Fibroblast of lung (primary cell): ENCODE measurements at regions not wholly inside any gene's neighbourhood (a gene's known extent, or its start where the extent isn't known, plus 50 kb on each side); places are given as distances from the start of the nearest gene placed in this dataset.

Source experiments
- DNase-seq, 2 donors: peaks; one replicate each; pipeline versions ENCODE4 v3.0.0 to v3.0.0-alpha.2; 2010; ENCODE audit warnings: low read depth in 2 of 2
- H2AFZ ChIP-seq: 2 replicates; pipeline ENCODE4 v1.5.1; 2012; ENCODE audit warnings: low read length, control low read depth, inconsistent platforms
- H3K27ac ChIP-seq: 2 replicates; pipeline ENCODE4 v1.5.1; 2011; ENCODE audit warnings: low read length, control low read depth; ENCODE audit not compliant: insufficient read depth
- H3K27me3 ChIP-seq: 2 replicates; pipeline ENCODE4 v1.5.1; 2011; ENCODE audit warnings: mild to moderate bottlenecking, low read length; ENCODE audit not compliant: control insufficient read depth, insufficient read depth
- H3K36me3 ChIP-seq: 2 replicates; pipeline ENCODE4 v1.5.1; 2011; ENCODE audit warnings: low read length; ENCODE audit not compliant: control insufficient read depth, insufficient read depth
- H3K4me1 ChIP-seq: 2 replicates; pipeline ENCODE4 v1.5.1; 2011; ENCODE audit warnings: low read length; ENCODE audit not compliant: control insufficient read depth, insufficient read depth; ENCODE audit errors: extremely low read depth
- H3K4me2 ChIP-seq: 2 replicates; pipeline ENCODE4 v1.5.1; 2011; ENCODE audit warnings: low read length, control low read depth; ENCODE audit not compliant: insufficient read depth; ENCODE audit errors: extremely low read depth
- H3K4me3 ChIP-seq, 4 experiments: fragments of 200-600 bp in 1 of 4; sonication (generic) in 1 of 4; replicated peaks in 1 of 4; 2 replicates each; pipeline ENCODE4 v1.5.1; 2011 to 2016; ENCODE audit warnings: low read length in 4 of 4, low read depth in 3 of 4, mild to moderate bottlenecking in 3 of 4, control low read depth in 2 of 4, inconsistent platforms in 1 of 4, mixed read lengths in 1 of 4; ENCODE audit not compliant: insufficient read depth in 1 of 4; ENCODE audit errors: control extremely low read depth in 1 of 4
- H3K79me2 ChIP-seq: 2 replicates; pipeline ENCODE4 v1.5.1; 2012; ENCODE audit warnings: mild to moderate bottlenecking, low read length, inconsistent platforms; ENCODE audit not compliant: control insufficient read depth, insufficient read depth
- H3K9ac ChIP-seq: 2 replicates; pipeline ENCODE4 v1.5.1; 2011; ENCODE audit warnings: mild to moderate bottlenecking, low read length, control low read depth; ENCODE audit not compliant: insufficient read depth
- H3K9me3 ChIP-seq: 2 replicates; pipeline ENCODE4 v1.5.1; 2012; ENCODE audit warnings: low read depth, low read length; ENCODE audit not compliant: control insufficient read depth, insufficient read depth
- H4K20me1 ChIP-seq: 2 replicates; pipeline ENCODE4 v1.5.1; 2011; ENCODE audit warnings: low read length; ENCODE audit not compliant: control insufficient read depth, insufficient read depth; ENCODE audit errors: extremely low read depth
- EZH2 ChIP-seq: IDR thresholded peaks from 2 replicates; pipeline ENCODE4 v1.5.1; 2012; ENCODE audit warnings: low read length, control low read depth, mild to moderate bottlenecking; ENCODE audit errors: missing control alignments
- TF ChIP-seq, protein P1 (sequence below), 2 donors: IDR thresholded peaks in 1 of 2; conservative IDR thresholded peaks in 1 of 2; 1 replicate in 1 of 2; 2 replicates in 1 of 2; pipeline ENCODE4 v1.5.1; 2011 to 2012; ENCODE audit warnings: low read length in 2 of 2, control low read depth in 1 of 2, inconsistent platforms in 1 of 2, low read depth in 1 of 2, mild to moderate bottlenecking in 1 of 2

DNA sequence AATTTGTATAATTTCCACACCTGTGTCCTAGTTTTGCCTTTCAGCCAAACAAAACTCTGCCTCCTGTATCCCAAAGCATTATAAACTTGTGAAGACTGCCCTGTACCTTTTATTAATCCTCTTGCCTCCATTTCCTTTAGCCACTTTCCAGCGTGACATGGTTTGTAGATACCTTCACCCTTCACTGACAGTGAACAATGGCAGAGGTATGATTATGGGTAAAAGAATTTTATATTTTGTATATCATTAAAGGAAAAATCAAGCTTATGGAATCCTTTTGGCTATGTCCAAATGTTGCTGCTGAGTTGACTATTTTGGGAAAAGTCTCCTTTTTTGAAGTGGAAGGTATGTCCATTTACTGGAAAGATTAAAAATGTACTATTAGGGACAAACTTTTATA, 251.7 kb downstream of the HNMT start:
- H2AFZ ChIP-seq, result no peak overlapping the region
- no peak overlapping the region for H3K9ac ChIP-seq
- no peak overlapping the region for H3K27ac ChIP-seq
- H3K4me2 ChIP-seq, result no peak overlapping the region
- no peaks in the 10 kb centered on the region for H3K9me3 ChIP-seq
- H3K79me2 ChIP-seq, result no peaks in the 10 kb centered on the region
- H3K4me3 ChIP-seq, result no peak overlapping the region
- DNase-seq, result no peak
- H3K36me3 ChIP-seq, result no peaks in the 10 kb centered on the region
- no peaks in the 10 kb centered on the region for H3K4me1 ChIP-seq
- H3K27me3 ChIP-seq, result no peaks in the 10 kb centered on the region
- H4K20me1 ChIP-seq, result no peaks in the 10 kb centered on the region
- TF ChIP-seq, protein P1, sequence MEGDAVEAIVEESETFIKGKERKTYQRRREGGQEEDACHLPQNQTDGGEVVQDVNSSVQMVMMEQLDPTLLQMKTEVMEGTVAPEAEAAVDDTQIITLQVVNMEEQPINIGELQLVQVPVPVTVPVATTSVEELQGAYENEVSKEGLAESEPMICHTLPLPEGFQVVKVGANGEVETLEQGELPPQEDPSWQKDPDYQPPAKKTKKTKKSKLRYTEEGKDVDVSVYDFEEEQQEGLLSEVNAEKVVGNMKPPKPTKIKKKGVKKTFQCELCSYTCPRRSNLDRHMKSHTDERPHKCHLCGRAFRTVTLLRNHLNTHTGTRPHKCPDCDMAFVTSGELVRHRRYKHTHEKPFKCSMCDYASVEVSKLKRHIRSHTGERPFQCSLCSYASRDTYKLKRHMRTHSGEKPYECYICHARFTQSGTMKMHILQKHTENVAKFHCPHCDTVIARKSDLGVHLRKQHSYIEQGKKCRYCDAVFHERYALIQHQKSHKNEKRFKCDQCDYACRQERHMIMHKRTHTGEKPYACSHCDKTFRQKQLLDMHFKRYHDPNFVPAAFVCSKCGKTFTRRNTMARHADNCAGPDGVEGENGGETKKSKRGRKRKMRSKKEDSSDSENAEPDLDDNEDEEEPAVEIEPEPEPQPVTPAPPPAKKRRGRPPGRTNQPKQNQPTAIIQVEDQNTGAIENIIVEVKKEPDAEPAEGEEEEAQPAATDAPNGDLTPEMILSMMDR (conservative IDR thresholded peaks at IDR 0.05 in 1 of 2, IDR thresholded peaks at IDR 0.05 in 1 of 2; ENCODE audit: low read depth in 1 of 2, low read length in 2 of 2), result no peak
- no peak for TF ChIP-seq EZH2

GRCh38 chr2:138217975-138218374, 253.7 kb downstream of the HNMT start:
- H2AFZ ChIP-seq, result no peak overlapping the region
- no peaks in the 10 kb centered on the region for H3K36me3 ChIP-seq
- no peaks in the 10 kb centered on the region for H3K9me3 ChIP-seq
- no peak overlapping the region for H3K4me2 ChIP-seq
- H3K4me1 ChIP-seq, result no peaks in the 10 kb centered on the region
- no peak for DNase-seq
- H3K79me2 ChIP-seq, result no peaks in the 10 kb centered on the region
- no peaks in the 10 kb centered on the region for H4K20me1 ChIP-seq
- no peak overlapping the region for H3K4me3 ChIP-seq
- no peak overlapping the region for H3K9ac ChIP-seq
- no peak overlapping the region for H3K27ac ChIP-seq
- TF ChIP-seq, protein P1 (conservative IDR thresholded peaks at IDR 0.05 in 1 of 2, IDR thresholded peaks at IDR 0.05 in 1 of 2; ENCODE audit: low read depth in 1 of 2, low read length in 2 of 2), result no peak
- TF ChIP-seq EZH2, result no peak
- H3K27me3 ChIP-seq, result no peaks in the 10 kb centered on the region

DNA sequence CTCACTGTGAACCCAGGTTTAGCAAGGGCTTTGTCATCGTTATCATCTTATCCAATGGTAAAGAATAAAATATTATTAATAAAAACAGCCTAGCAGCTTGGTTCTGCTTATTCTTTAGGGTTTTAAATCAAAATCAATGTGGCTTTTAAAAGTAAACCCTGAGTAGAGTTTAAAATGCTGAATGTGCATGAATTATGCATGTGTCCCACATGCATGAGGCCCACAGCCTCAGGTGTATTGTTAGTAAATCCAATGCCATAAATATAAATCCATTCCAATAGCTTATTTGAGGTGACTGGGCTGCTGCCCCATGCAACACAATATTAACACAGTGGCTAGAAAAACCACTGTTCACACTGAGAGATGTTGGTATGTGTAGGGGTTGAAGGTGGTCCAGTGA, 254.1 kb downstream of the HNMT start:
- TF ChIP-seq, protein P1 (conservative IDR thresholded peaks at IDR 0.05 in 1 of 2, IDR thresholded peaks at IDR 0.05 in 1 of 2; ENCODE audit: low read depth in 1 of 2, low read length in 2 of 2), result no peak
- TF ChIP-seq EZH2, result no peak
- DNase-seq, result no peak
- Histone ChIP-seq H4K20me1 (no peaks in the 10 kb centered on the region), H3K9me3 (no peaks in the 10 kb centered on the region), H3K79me2 (no peaks in the 10 kb centered on the region), H3K4me3 (no peak overlapping the region), H3K9ac (no peak overlapping the region), H3K27ac (no peak overlapping the region), H3K4me1 (no peaks in the 10 kb centered on the region), H3K36me3 (no peaks in the 10 kb centered on the region), H3K27me3 (no peaks in the 10 kb centered on the region), H3K4me2 (no peak overlapping the region), H2AFZ (no peak overlapping the region)
